Heart left ventricle (tissue), 16 donors: ENCODE measurements at regions not wholly inside any gene's neighbourhood (a gene's known extent, or its start where the extent isn't known, plus 50 kb on each side); places are given as distances from the start of the nearest gene placed in this dataset.
"Not testable (repeated sequence)": the region's sequence is repeated elsewhere in the genome, so short reads cannot be mapped to it uniquely, and the experiment has no call there.

Experiments used
- ATAC-seq, 4 donors: fragments of 200-7000 bp; cut with Tn5 transposase; one replicate each; pipeline ENCODE4 v1.9.1; 2020 to 2022; ENCODE audit warnings: moderate library complexity in 4 of 4, mild to moderate bottlenecking in 3 of 4, moderate number of reproducible peaks in 1 of 4
- DNase-seq, 5 donors: peaks; one replicate each; pipeline ENCODE4 v3.0.0-alpha.2; 2020
- H3K27ac ChIP-seq, 12 donors: fragments of 200-600 bp; sonication (generic) in 4 of 12; one replicate each; pipeline versions ENCODE4 v1.5.0 to v1.8.0; 2016 to 2022; ENCODE audit warnings: mild to moderate bottlenecking in 2 of 12
- H3K27me3 ChIP-seq, 9 donors: fragments of 200-600 bp; sonication (generic) in 2 of 9; one replicate each; pipeline versions ENCODE4 v1.5.1 to v1.8.0; 2016 to 2022; ENCODE audit warnings: mild to moderate bottlenecking in 3 of 9
- H3K36me3 ChIP-seq, 9 donors: fragments of 200-600 bp; sonication (generic) in 2 of 9; one replicate each; pipeline versions ENCODE4 v1.5.0 to v1.8.0; 2018 to 2022; ENCODE audit warnings: mild to moderate bottlenecking in 2 of 9
- H3K4me1 ChIP-seq, 12 donors: fragments of 200-600 bp; sonication (generic) in 4 of 12; one replicate each; pipeline versions ENCODE4 v1.5.0 to v1.8.0; 2016 to 2022; ENCODE audit warnings: mild to moderate bottlenecking in 3 of 12
- H3K4me3 ChIP-seq, 12 donors: fragments of 200-600 bp; sonication (generic) in 4 of 12; one replicate each; pipeline versions ENCODE4 v1.5.0 to v1.8.0; 2017 to 2022; ENCODE audit warnings: mild to moderate bottlenecking in 9 of 12, moderate library complexity in 4 of 12
- H3K9me3 ChIP-seq, 12 donors: fragments of 200-600 bp; sonication (generic) in 4 of 12; one replicate each; pipeline versions ENCODE4 v1.5.0 to v1.8.0; 2016 to 2022; ENCODE audit warnings: mild to moderate bottlenecking in 1 of 12
- CTCF ChIP-seq, 12 donors: fragments of 200-600 bp; sonication (generic) in 4 of 12; IDR thresholded peaks; one replicate each; pipeline versions ENCODE4 v1.5.0 to v1.8.0; 2018 to 2022; ENCODE audit warnings: antibody characterized with exemption in 12 of 12, mild to moderate bottlenecking in 5 of 12
- POLR2A ChIP-seq, 2 donors: fragments of 450-650 bp; IDR thresholded peaks; one replicate each; pipeline ENCODE4 v1.6.1; 2017; ENCODE audit warnings: antibody characterized with exemption in 2 of 2, mild to moderate bottlenecking in 2 of 2, moderate library complexity in 2 of 2
- WGBS, 4 donors: extraction: QIAGEN DNeasy Blood & Tissue Kit in 2 of 4; methylation state at CpG; one replicate each; pipeline versions ENCODE4 v1.1.5 to v1.1.7; 2013 to 2018; 5-methylcytosine and 5-hydroxymethylcytosine counted together
- intact Hi-C, 10 donors: fragments of 100-400 bp; cut with DNase I; formaldehyde crosslinking; loops; one replicate each; pipeline versions ENCODE4 v1.11.1 to v1.14.2; 2022
- donor health status: ischemic (EF 13 %, LVEDD 7.1; RV severe dilation, severe dysfunction).
- donor health status: healthy with polysubstance abuse.
- donor health status: DM: no; HTN: yes; CAD: no.
- donor health status: DM: no; HTN: no; CAD: no.
- donor health status: ischemic (EF 25% LVEDD 6.9; RV normal size, moderate dysfunction).
- donor health status: ischemic (EF 25% LVEDD 5.7; RV mildly dilated, moderate dysfunction).
- donor health status: healthy.
- donor health status: DM: yes; HTN: yes; CAD: no.
- donor health status: ischemic (EF 35%, LVEDD 5.7; RV mildly dilated, moderate dysfunction).
- donor health status: nonischemic (EF 11% LVEDD 7.7; RV severe dilation, severe dysfunction).
- donor health status: DM: yes; HTN: yes; CAD: no.
- donor health status: PGD.
- donor health status: ischemic (EF 29% LVEDD 5.4; RV normal size, mild dysfunction).
- donor health status: nonischemic (EF 23%, LVEDD 6.1; RV moderate dilation, normal function).

DNA sequence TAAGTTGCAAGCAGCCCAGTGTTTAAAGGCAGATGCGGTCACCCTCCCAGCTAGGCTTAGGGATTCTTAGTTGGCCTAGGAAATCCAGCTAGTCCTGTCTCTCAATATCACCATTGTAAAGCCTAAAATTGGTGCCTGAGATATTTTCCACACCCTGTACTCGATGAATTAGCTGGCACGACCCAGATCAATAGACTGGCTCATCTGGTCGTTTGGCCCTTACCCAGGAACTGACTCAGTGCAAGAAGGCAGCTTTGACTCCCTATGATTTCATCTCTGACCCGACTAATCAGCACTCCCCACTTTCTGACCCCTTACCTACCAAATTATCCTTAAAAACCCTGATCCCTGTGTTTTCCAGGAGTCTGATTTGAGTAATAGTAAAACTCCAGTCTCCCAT is 384.9 kb upstream of the SLC7A11 start:
- H3K4me3 ChIP-seq, result no peak overlapping the region
- H3K9me3 ChIP-seq, result no peaks in the 10 kb centered on the region
- no peak overlapping the region for H3K27ac ChIP-seq
- H3K36me3 ChIP-seq, result no peaks in the 10 kb centered on the region
- no peaks in the 10 kb centered on the region for H3K4me1 ChIP-seq
- WGBS, 4 donors, result 77 to 86% (median 84%) methylated on average over 5 of the region's 5 CpGs
- intact Hi-C loops, result no loop called here
- ATAC-seq (no peak), DNase-seq (no peak)
- no peaks in the 10 kb centered on the region for H3K27me3 ChIP-seq
- TF ChIP-seq POLR2A (IDR thresholded peaks at IDR 0.05) (no peak), CTCF (IDR thresholded peaks at IDR 0.05) (no peak)

DNA sequence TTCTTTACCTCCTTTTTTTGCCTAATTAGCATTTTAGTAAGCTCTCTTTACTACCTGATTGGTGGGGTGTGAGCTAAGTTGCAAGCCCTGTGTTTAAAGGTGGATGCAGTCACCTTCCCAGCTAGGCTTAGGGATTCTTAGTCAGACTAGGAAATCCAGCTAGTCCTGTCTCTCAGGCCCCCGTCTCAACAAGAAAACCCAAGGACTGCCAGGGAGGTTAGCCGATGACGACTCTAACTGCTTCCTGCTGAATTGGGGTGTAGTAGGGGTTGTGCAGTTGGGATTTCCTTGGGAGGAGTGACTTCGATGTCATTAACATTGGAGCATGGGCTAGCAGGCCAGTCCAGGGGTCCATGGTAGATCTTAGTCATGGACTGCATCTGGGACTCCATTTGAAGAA is 380.2 kb upstream of the SLC7A11 start:
- WGBS, 4 donors, result 71 to 94% (median 88%) methylated on average over 4 of the region's 4 CpGs
- peaks cover 0 to 17% (median 10%) of the 10 kb centered on the region in 12 donors for H3K9me3 ChIP-seq
- H3K27me3 ChIP-seq, H3K4me3 ChIP-seq, DNase-seq, H3K27ac ChIP-seq, ATAC-seq, H3K36me3 ChIP-seq, H3K4me1 ChIP-seq, intact Hi-C loops: not testable (repeated sequence)

DNA sequence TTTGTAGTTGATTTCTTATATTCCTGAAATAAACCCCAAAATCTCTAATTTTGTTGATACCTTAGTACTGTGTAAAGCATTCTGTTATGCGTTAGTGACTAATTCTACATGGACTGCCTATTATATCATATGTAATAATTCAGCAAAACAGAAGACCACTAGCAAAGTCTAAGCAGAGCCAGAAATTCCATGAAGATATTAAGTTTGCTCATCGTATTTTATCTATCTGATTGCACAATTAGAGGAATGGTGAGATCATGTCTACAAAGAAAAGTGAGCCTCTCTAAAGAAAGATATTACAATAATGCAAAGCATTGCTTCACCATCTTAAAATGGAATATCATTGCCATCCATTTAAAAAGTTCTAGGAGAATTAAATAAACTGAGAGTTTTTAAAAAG is 374.6 kb upstream of the SLC7A11 start:
- no peaks in the 10 kb centered on the region for H3K4me1 ChIP-seq
- H3K27ac ChIP-seq, result no peak overlapping the region
- 78 to 85% (median 82%) methylated on average over 2 of the region's 2 CpGs for WGBS, 4 donors
- no peak for TF ChIP-seq POLR2A (IDR thresholded peaks at IDR 0.05)
- no peak for TF ChIP-seq CTCF (IDR thresholded peaks at IDR 0.05)
- peak in 1 of 4 donors; percentile 43 for ATAC-seq
- peaks cover 0 to 33% (median 11%) of the 10 kb centered on the region in 12 donors for H3K9me3 ChIP-seq
- H3K4me3 ChIP-seq, result no peak overlapping the region
- no peaks in the 10 kb centered on the region for H3K36me3 ChIP-seq
- intact Hi-C loops, result no loop called here
- no peaks in the 10 kb centered on the region for H3K27me3 ChIP-seq
- no peak for DNase-seq

DNA sequence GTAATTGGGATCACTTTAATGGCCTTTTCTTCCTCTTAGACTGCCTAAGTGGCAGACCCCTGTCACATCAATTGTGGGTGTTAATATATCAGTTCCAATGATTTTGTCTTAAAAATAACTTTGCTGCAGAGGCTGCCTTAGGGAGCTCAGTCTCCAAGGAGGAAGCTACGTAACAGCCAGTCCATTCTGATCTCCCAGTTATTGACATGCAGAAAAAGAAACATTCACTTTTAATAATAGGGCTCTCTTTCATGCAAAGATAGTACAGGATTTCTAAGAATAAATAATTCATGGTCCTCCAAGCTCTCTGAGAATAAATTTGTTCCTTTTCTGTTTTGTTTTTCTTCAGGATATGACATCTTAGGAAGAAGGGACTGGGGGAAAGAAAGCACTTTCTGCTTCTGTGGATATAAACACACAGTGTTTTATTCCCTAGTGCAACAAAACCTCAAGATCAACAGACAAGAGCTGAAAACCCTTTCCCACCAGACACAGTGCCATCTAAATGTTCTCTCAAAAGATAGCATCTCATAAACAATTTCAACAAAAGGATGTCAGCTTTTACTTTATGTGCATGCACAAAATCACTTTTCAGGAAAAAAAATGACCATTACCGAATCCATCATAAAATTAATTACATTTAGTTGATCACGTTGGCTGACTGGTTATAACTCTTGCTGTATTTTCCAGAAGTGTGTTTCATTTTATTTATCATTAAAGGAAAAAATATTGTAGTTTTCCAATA is 372.4 kb upstream of the SLC7A11 start:
- 85 to 93% (median 88%) methylated on average over 3 of the region's 3 CpGs for WGBS, 4 donors
- TF ChIP-seq CTCF (IDR thresholded peaks at IDR 0.05), result no peak
- TF ChIP-seq POLR2A (IDR thresholded peaks at IDR 0.05), result no peak
- no peak for ATAC-seq
- no peak overlapping the region for H3K4me3 ChIP-seq
- intact Hi-C loops, result no loop called here
- H3K9me3 ChIP-seq, result peaks cover 0 to 28% (median 8%) of the 10 kb centered on the region in 12 donors
- peaks cover 0 to 14% (median 4%) of the 10 kb centered on the region in 12 donors for H3K4me1 ChIP-seq
- H3K27me3 ChIP-seq, result no peaks in the 10 kb centered on the region
- H3K27ac ChIP-seq, result no peak overlapping the region
- no peaks in the 10 kb centered on the region for H3K36me3 ChIP-seq
- DNase-seq, result no peak

DNA sequence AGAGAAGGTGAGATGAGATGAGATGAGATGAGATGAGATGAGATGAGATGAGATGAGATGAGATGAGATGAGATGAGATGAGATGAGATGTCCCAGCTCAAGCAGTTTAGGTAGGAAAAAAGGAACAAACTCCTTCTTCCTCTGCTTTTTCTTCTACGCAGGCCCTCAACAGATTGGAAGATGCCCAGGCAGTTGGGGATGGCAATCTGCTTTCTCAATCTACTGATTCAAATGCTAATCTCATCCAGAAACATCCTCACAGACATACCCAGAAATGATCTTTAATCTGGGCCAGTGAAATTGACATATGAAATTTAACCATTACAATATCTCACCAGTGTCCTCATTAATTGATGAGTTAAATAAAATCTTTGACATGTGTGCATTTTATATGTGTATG is 370.3 kb upstream of the SLC7A11 start:
- TF ChIP-seq CTCF (IDR thresholded peaks at IDR 0.05) (no peak), POLR2A (IDR thresholded peaks at IDR 0.05) (no peak)
- no peaks in the 10 kb centered on the region for H3K36me3 ChIP-seq
- H3K27me3 ChIP-seq, result no peaks in the 10 kb centered on the region
- ATAC-seq (no peak), DNase-seq (no peak)
- no peak overlapping the region for H3K27ac ChIP-seq
- no peak overlapping the region for H3K4me3 ChIP-seq
- H3K9me3 ChIP-seq, result peaks cover 0 to 18% (median 0%) of the 10 kb centered on the region in 12 donors
- intact Hi-C loops, result no loop called here
- H3K4me1 ChIP-seq, result peaks cover 0 to 17% (median 4%) of the 10 kb centered on the region in 12 donors
- 78 to 96% (median 87%) methylated on average over 1 of the region's 1 CpG for WGBS, 4 donors
